Vagina (tissue), 2 donors: ENCODE measurements at regions not wholly inside any gene's neighbourhood (a gene's known extent, or its start where the extent isn't known, plus 50 kb on each side); places are given as distances from the start of the nearest gene placed in this dataset.

ENCODE experiments used
- DNase-seq, 2 donors: peaks; one replicate each; pipeline ENCODE4 v3.0.0-alpha.2; 2017; ENCODE audit errors: extremely low spot score in 2 of 2
- H3K27ac ChIP-seq: fragments of 200-600 bp; sonication (generic); one replicate; pipeline ENCODE4 v1.5.1; 2019
- H3K27me3 ChIP-seq: fragments of 200-600 bp; sonication (generic); one replicate; pipeline ENCODE4 v1.5.1; 2019
- H3K36me3 ChIP-seq, 2 donors: fragments of 200-600 bp; sonication (generic); one replicate each; pipeline ENCODE4 v1.5.1; 2017 to 2019
- H3K4me1 ChIP-seq: fragments of 200-600 bp; sonication (generic); one replicate; pipeline ENCODE4 v1.5.1; 2019
- H3K4me3 ChIP-seq, 2 donors: fragments of 200-600 bp; sonication (generic); 1 replicate in 1 of 2; 2 replicates in 1 of 2; pipeline ENCODE4 v1.5.1; 2016 to 2019
- H3K9me3 ChIP-seq: fragments of 200-600 bp; sonication (generic); one replicate; pipeline ENCODE4 v1.5.1; 2019
- POLR2A ChIP-seq, 2 donors: fragments of 450-650 bp; IDR thresholded peaks; one replicate each; pipeline ENCODE4 v1.6.1; 2017; ENCODE audit warnings: antibody characterized with exemption in 2 of 2, mild to moderate bottlenecking in 2 of 2, moderate library complexity in 2 of 2
- POLR2AphosphoS5 ChIP-seq, 2 donors: sonication (generic); formaldehyde crosslinking; IDR thresholded peaks; one replicate each; pipeline ENCODE4 v1.9.0; 2017; ENCODE audit warnings: antibody characterized with exemption in 2 of 2, mild to moderate bottlenecking in 2 of 2, low read depth in 1 of 2; ENCODE audit not compliant: insufficient read depth in 1 of 2
- intact Hi-C: fragments of 100-400 bp; cut with DNase I; formaldehyde crosslinking; loops from one replicate; pipeline ENCODE4 v1.15.1; 2023
- TF ChIP-seq, protein P1 (sequence below), 3 experiments: fragments of 450-650 bp in 2 of 3; fragments of 200-600 bp in 1 of 3; sonication (generic) in 1 of 3; IDR thresholded peaks; one replicate each; pipeline ENCODE4 v1.5.1; 2017 to 2019; ENCODE audit warnings: antibody characterized with exemption in 3 of 3, mild to moderate bottlenecking in 2 of 3, moderate library complexity in 2 of 3

GRCh38 chr1:116232989-116233514 is 121.9 kb downstream of the MAB21L3 start:
- TF ChIP-seq POLR2A (IDR thresholded peaks at IDR 0.05): no peak
- TF ChIP-seq, protein P1, sequence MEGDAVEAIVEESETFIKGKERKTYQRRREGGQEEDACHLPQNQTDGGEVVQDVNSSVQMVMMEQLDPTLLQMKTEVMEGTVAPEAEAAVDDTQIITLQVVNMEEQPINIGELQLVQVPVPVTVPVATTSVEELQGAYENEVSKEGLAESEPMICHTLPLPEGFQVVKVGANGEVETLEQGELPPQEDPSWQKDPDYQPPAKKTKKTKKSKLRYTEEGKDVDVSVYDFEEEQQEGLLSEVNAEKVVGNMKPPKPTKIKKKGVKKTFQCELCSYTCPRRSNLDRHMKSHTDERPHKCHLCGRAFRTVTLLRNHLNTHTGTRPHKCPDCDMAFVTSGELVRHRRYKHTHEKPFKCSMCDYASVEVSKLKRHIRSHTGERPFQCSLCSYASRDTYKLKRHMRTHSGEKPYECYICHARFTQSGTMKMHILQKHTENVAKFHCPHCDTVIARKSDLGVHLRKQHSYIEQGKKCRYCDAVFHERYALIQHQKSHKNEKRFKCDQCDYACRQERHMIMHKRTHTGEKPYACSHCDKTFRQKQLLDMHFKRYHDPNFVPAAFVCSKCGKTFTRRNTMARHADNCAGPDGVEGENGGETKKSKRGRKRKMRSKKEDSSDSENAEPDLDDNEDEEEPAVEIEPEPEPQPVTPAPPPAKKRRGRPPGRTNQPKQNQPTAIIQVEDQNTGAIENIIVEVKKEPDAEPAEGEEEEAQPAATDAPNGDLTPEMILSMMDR (IDR thresholded peaks at IDR 0.05): no peak
- TF ChIP-seq POLR2AphosphoS5 (IDR thresholded peaks at IDR 0.05; ENCODE audit: insufficient read depth in 1 of 2, low read depth in 1 of 2): no peak
- H3K4me1 ChIP-seq: no peaks in the 10 kb centered on the region

GRCh38 chr1:116234429-116234828 is 123.2 kb downstream of the MAB21L3 start:
- no peak for DNase-seq
- H3K4me1 ChIP-seq: no peaks in the 10 kb centered on the region
- H3K27me3 ChIP-seq: no peaks in the 10 kb centered on the region
- TF ChIP-seq POLR2A (IDR thresholded peaks at IDR 0.05) (no peak), POLR2AphosphoS5 (IDR thresholded peaks at IDR 0.05; ENCODE audit: insufficient read depth in 1 of 2, low read depth in 1 of 2) (no peak)
- TF ChIP-seq, protein P1 (IDR thresholded peaks at IDR 0.05): no peak
- intact Hi-C loops: no loop called here
- H3K4me3 ChIP-seq: no peak overlapping the region
- H3K36me3 ChIP-seq: no peaks in the 10 kb centered on the region
- no peaks in the 10 kb centered on the region for H3K9me3 ChIP-seq
- no peak overlapping the region for H3K27ac ChIP-seq

More at GRCh38 chr1:116232989-116233514, 121.9 kb downstream of the MAB21L3 start:
- intact Hi-C loops: no loop called here
- Histone ChIP-seq H3K4me3 (no peak overlapping the region), H3K36me3 (no peaks in the 10 kb centered on the region), H3K27me3 (no peaks in the 10 kb centered on the region), H3K27ac (no peak overlapping the region), H3K9me3 (no peaks in the 10 kb centered on the region)
- no peak for DNase-seq

- Histone ChIP-seq H3K27ac (no peak overlapping the region), H3K27me3 (no peaks in the 10 kb centered on the region), H3K9me3 (no peaks in the 10 kb centered on the region), H3K36me3 (no peaks in the 10 kb centered on the region), H3K4me3 (no peak overlapping the region), H3K4me1 (peaks cover 12% of the 10 kb centered on the region)
- intact Hi-C loops: no loop called here
- TF ChIP-seq POLR2A (IDR thresholded peaks at IDR 0.05) (no peak), POLR2AphosphoS5 (IDR thresholded peaks at IDR 0.05; ENCODE audit: insufficient read depth in 1 of 2, low read depth in 1 of 2) (no peak)
- TF ChIP-seq, protein P1 (IDR thresholded peaks at IDR 0.05): no peak
- DNase-seq: no peak
Measured at GRCh38 chr1:116239916-116240315, 128.7 kb downstream of the MAB21L3 start.

- H3K4me1 ChIP-seq: peaks cover 12% of the 10 kb centered on the region
- H3K27me3 ChIP-seq: no peaks in the 10 kb centered on the region
- intact Hi-C loops: no loop called here
- H3K9me3 ChIP-seq: no peaks in the 10 kb centered on the region
- no peak for DNase-seq
- no peak overlapping the region for H3K27ac ChIP-seq
- no peak overlapping the region for H3K4me3 ChIP-seq
- TF ChIP-seq, protein P1 (IDR thresholded peaks at IDR 0.05): no peak
- TF ChIP-seq POLR2A (IDR thresholded peaks at IDR 0.05) (no peak), POLR2AphosphoS5 (IDR thresholded peaks at IDR 0.05; ENCODE audit: insufficient read depth in 1 of 2, low read depth in 1 of 2) (no peak)
- H3K36me3 ChIP-seq: no peaks in the 10 kb centered on the region
Measured at GRCh38 chr1:116242741-116243140, 130.3 kb upstream of the ATP1A1 start.

- Histone ChIP-seq H3K27ac (no peak overlapping the region), H3K36me3 (no peaks in the 10 kb centered on the region), H3K4me3 (no peak overlapping the region), H3K4me1 (peaks cover 12% of the 10 kb centered on the region), H3K9me3 (no peaks in the 10 kb centered on the region), H3K27me3 (no peaks in the 10 kb centered on the region)
- TF ChIP-seq POLR2A (IDR thresholded peaks at IDR 0.05) (no peak), POLR2AphosphoS5 (IDR thresholded peaks at IDR 0.05; ENCODE audit: insufficient read depth in 1 of 2, low read depth in 1 of 2) (no peak)
- TF ChIP-seq, protein P1 (IDR thresholded peaks at IDR 0.05): no peak
- intact Hi-C loops: no loop called here
- no peak for DNase-seq
Measured at GRCh38 chr1:116243333-116244054, 129.6 kb upstream of the ATP1A1 start.
